DOHH2 (cell line): ENCODE measurements at regions not wholly inside any gene's neighbourhood (a gene's known extent, or its start where the extent isn't known, plus 50 kb on each side); places are given as distances from the start of the nearest gene placed in this dataset.

Experiments used
- EZH2phosphoT487 ChIP-seq: fragments of 200-600 bp; sonication (generic); IDR thresholded peaks from 2 replicates; pipeline ENCODE4 v1.6.1; 2017; ENCODE audit warnings: borderline replicate concordance, mild to moderate bottlenecking, antibody characterized with exemption, low read length, moderate library complexity, mixed read lengths
- TF ChIP-seq, protein P1 (sequence below): fragments of 200-600 bp; sonication (generic); IDR thresholded peaks from one replicate; pipeline ENCODE4 v1.5.1; 2014; ENCODE audit warnings: antibody characterized with exemption, mild to moderate bottlenecking, low read depth, low read length; ENCODE audit not compliant: poor library complexity, severe bottlenecking

DNA sequence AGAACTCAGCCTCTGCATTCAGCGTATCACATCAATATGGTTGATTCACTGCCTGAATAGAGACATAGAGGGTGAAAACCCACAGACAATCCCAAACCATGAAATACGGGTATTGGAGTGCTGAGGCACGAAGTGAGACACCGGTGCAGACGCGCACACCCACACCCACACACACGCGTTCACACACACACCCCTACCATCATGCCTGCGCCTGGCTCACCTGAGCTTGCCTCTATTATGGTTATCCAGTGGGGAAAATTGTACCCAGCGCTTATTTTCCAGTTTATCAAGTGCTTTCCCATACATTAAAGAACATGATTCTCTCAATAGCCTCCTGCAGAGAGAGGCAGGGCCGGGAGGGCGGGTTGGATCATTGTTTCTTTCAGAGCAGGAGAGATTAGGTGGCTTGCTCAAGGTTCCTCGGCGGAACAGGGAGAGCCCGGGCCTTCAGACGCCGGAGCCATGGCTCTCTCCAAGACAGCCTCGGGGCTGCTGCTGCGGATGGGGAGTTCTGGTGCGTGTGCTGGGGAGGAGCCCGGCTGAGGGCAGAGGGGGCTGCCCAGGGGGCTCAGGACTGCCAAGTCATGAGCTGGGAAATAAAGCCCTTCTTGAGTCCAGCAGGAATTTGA, 78.9 kb upstream of the THY1 start:
- TF ChIP-seq, protein P1, sequence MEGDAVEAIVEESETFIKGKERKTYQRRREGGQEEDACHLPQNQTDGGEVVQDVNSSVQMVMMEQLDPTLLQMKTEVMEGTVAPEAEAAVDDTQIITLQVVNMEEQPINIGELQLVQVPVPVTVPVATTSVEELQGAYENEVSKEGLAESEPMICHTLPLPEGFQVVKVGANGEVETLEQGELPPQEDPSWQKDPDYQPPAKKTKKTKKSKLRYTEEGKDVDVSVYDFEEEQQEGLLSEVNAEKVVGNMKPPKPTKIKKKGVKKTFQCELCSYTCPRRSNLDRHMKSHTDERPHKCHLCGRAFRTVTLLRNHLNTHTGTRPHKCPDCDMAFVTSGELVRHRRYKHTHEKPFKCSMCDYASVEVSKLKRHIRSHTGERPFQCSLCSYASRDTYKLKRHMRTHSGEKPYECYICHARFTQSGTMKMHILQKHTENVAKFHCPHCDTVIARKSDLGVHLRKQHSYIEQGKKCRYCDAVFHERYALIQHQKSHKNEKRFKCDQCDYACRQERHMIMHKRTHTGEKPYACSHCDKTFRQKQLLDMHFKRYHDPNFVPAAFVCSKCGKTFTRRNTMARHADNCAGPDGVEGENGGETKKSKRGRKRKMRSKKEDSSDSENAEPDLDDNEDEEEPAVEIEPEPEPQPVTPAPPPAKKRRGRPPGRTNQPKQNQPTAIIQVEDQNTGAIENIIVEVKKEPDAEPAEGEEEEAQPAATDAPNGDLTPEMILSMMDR: no peak
- TF ChIP-seq EZH2phosphoT487: no peak
